H1 (cell line): ENCODE measurements at regions not wholly inside any gene's neighbourhood (a gene's known extent, or its start where the extent isn't known, plus 50 kb on each side); places are given as distances from the start of the nearest gene placed in this dataset.
A peak's percentile ranks its signal among the peaks of the same experiment; 100 is the strongest.

Experiments
- CTCF ChIA-PET: fragments of 300-600 bp; sonication (Branson Sonifier 250); formaldehyde crosslinking; loops from one replicate; lab custom pipeline; 2021; ENCODE audit not compliant: partially characterized antibody; lab: Charles Lee
- POLR2A ChIA-PET: fragments of 300-600 bp; sonication (Branson Sonifier 250); formaldehyde crosslinking; loops from one replicate; lab custom pipeline; 2021; ENCODE audit warnings: inconsistent platforms; ENCODE audit not compliant: partially characterized antibody; lab: Charles Lee
- DNase-seq, 2 experiments: peaks; one replicate each; pipeline versions ENCODE4 v3.0.0 to v3.0.0-alpha.2; 2010 to 2022; ENCODE audit warnings: low spot score in 2 of 2, low read depth in 1 of 2, mixed read lengths in 1 of 2
- FAIRE-seq: peaks from 2 replicates; lab custom pipeline; 2011; peaks lifted over from hg19 to GRCh38; lab: Jason Lieb, UNC
- H2AFZ ChIP-seq: 2 replicates; pipeline ENCODE4 v1.8.1; 2012; ENCODE audit warnings: low read length, inconsistent platforms
- H2AK5ac ChIP-seq: 2 replicates; pipeline ENCODE4 v1.6.1; 2013; ENCODE audit warnings: low read depth, low read length
- H2BK120ac ChIP-seq: replicated peaks from 2 replicates; pipeline ENCODE3; 2013; ENCODE audit warnings: low read depth, low read length, inconsistent platforms
- H2BK12ac ChIP-seq: 2 replicates; pipeline ENCODE4 v1.6.1; 2013; ENCODE audit warnings: low read depth, low read length
- H2BK15ac ChIP-seq: 2 replicates; pipeline ENCODE4 v1.6.1; 2013; ENCODE audit warnings: low read length
- H2BK20ac ChIP-seq: 2 replicates; pipeline ENCODE4 v1.6.1; 2013; ENCODE audit warnings: low read length
- H2BK5ac ChIP-seq: 2 replicates; pipeline ENCODE4 v1.6.1; 2013; ENCODE audit warnings: low read depth, low read length
- H3K14ac ChIP-seq: 2 replicates; pipeline ENCODE4 v1.6.1; 2013; ENCODE audit warnings: inconsistent platforms; ENCODE audit not compliant: insufficient read length
- H3K18ac ChIP-seq: 2 replicates; pipeline ENCODE4 v1.6.1; 2013; ENCODE audit warnings: low read length; ENCODE audit errors: extremely low read depth
- H3K23ac ChIP-seq: 2 replicates; pipeline ENCODE4 v1.6.1; 2013; ENCODE audit warnings: inconsistent platforms; ENCODE audit not compliant: insufficient read length
- H3K23me2 ChIP-seq: 2 replicates; pipeline ENCODE4 v1.6.1; 2013; ENCODE audit warnings: low read depth, low read length
- H3K27ac ChIP-seq: 2 replicates; pipeline ENCODE4 v1.6.1; 2011; ENCODE audit warnings: low read depth, low read length, inconsistent platforms
- H3K27me3 ChIP-seq, 4 experiments: replicated peaks in 1 of 4; 1 replicate in 1 of 4; 2 replicates in 3 of 4; pipeline versions ENCODE4 v1.6.1 to v1.8.1; 2011 to 2013; ENCODE audit warnings: low read length in 3 of 4, mild to moderate bottlenecking in 3 of 4, inconsistent platforms in 2 of 4, mixed read lengths in 2 of 4, moderate library complexity in 1 of 4; ENCODE audit not compliant: control insufficient read depth in 3 of 4, insufficient read depth in 3 of 4; ENCODE audit errors: extremely low read depth in 1 of 4
- H3K36me3 ChIP-seq, 4 experiments: 2 replicates each; pipeline versions ENCODE4 v1.6.1 to v1.8.1; 2011 to 2013; ENCODE audit warnings: mild to moderate bottlenecking in 4 of 4, low read length in 3 of 4, moderate library complexity in 2 of 4, control low read depth in 1 of 4, inconsistent platforms in 1 of 4; ENCODE audit not compliant: insufficient read depth in 4 of 4, control insufficient read depth in 2 of 4
- H3K4ac ChIP-seq: replicated peaks from 2 replicates; pipeline ENCODE3; 2013; ENCODE audit warnings: low read length, low read depth, mixed read lengths, inconsistent platforms; ENCODE audit not compliant: insufficient read length
- H3K4me1 ChIP-seq, 4 experiments: replicated peaks in 1 of 4; 1 replicate in 1 of 4; 2 replicates in 3 of 4; pipeline versions ENCODE4 v1.6.1 to v1.8.1; 2011 to 2013; ENCODE audit warnings: low read length in 3 of 4, inconsistent platforms in 2 of 4, mixed read lengths in 1 of 4; ENCODE audit not compliant: insufficient read depth in 4 of 4, control insufficient read depth in 3 of 4
- H3K4me2 ChIP-seq, 2 experiments: 2 replicates each; pipeline versions ENCODE4 v1.6.1 to v1.8.1; 2011 to 2013; ENCODE audit warnings: low read depth in 2 of 2, low read length in 2 of 2, control low read depth in 1 of 2, inconsistent platforms in 1 of 2, mild to moderate bottlenecking in 1 of 2; ENCODE audit not compliant: insufficient read depth in 1 of 2
- H3K4me3 ChIP-seq, 4 experiments: fragments of 200-600, 300-600 bp in 1 of 4; sonication (generic), shearing (Covaris generic), sonication (Bioruptor Twin) in 1 of 4; 2 replicates each; pipeline versions ENCODE4 v1.5.1 to v1.8.1; 2011 to 2016; ENCODE audit warnings: low read length in 4 of 4, low read depth in 3 of 4, control low read depth in 2 of 4, inconsistent platforms in 2 of 4, mild to moderate bottlenecking in 2 of 4, mixed read lengths in 1 of 4, moderate library complexity in 1 of 4; ENCODE audit not compliant: insufficient read depth in 2 of 4; ENCODE audit errors: extremely low read depth in 1 of 4
- H3K56ac ChIP-seq: replicated peaks from 2 replicates; pipeline ENCODE3; 2013; ENCODE audit warnings: low read depth, mild to moderate bottlenecking, mixed read lengths, low read length, inconsistent platforms; ENCODE audit not compliant: insufficient read length
- H3K79me1 ChIP-seq: 2 replicates; pipeline ENCODE4 v1.6.1; 2013; ENCODE audit warnings: low read depth, low read length, control low read depth
- H3K79me2 ChIP-seq, 2 experiments: 2 replicates each; pipeline versions ENCODE4 v1.6.1 to v1.8.1; 2012 to 2013; ENCODE audit warnings: low read length in 2 of 2, mild to moderate bottlenecking in 2 of 2, inconsistent platforms in 1 of 2; ENCODE audit not compliant: insufficient read depth in 2 of 2, control insufficient read depth in 1 of 2
- H3K9ac ChIP-seq, 4 experiments: replicated peaks in 1 of 4; 1 replicate in 1 of 4; 2 replicates in 3 of 4; pipeline versions ENCODE4 v1.6.1 to v1.8.1; 2011 to 2013; ENCODE audit warnings: low read depth in 3 of 4, low read length in 3 of 4, control low read depth in 2 of 4, mild to moderate bottlenecking in 2 of 4, moderate library complexity in 2 of 4, inconsistent platforms in 1 of 4; ENCODE audit errors: extremely low read depth in 1 of 4
- H3K9me3 ChIP-seq, 2 experiments: 2 replicates each; pipeline versions ENCODE4 v1.6.1 to v1.8.1; 2012 to 2013; ENCODE audit warnings: mild to moderate bottlenecking in 2 of 2, moderate library complexity in 2 of 2, control low read depth in 1 of 2, inconsistent platforms in 1 of 2, low read depth in 1 of 2, low read length in 1 of 2, mixed read lengths in 1 of 2; ENCODE audit not compliant: insufficient read depth in 2 of 2
- H4K20me1 ChIP-seq, 2 experiments: replicated peaks in 1 of 2; 2 replicates each; pipeline versions ENCODE3 to v1.8.1; 2011 to 2013; ENCODE audit warnings: inconsistent platforms in 2 of 2, low read length in 2 of 2, mild to moderate bottlenecking in 1 of 2; ENCODE audit not compliant: insufficient read depth in 2 of 2, control insufficient read depth in 1 of 2
- H4K5ac ChIP-seq: 2 replicates; pipeline ENCODE4 v1.6.1; 2013; ENCODE audit warnings: low read length, low read depth, mixed read lengths, inconsistent platforms; ENCODE audit not compliant: insufficient read length
- H4K8ac ChIP-seq: 2 replicates; pipeline ENCODE4 v1.8.0; 2013; ENCODE audit warnings: mild to moderate bottlenecking, moderate library complexity, low read length, inconsistent platforms; ENCODE audit not compliant: insufficient read depth; ENCODE audit errors: extremely low read depth
- H4K91ac ChIP-seq: replicated peaks from 2 replicates; pipeline ENCODE3; 2013; ENCODE audit warnings: low read length, mixed read lengths, inconsistent platforms; ENCODE audit not compliant: insufficient read length
- RAD21 ChIP-seq, 2 experiments: IDR thresholded peaks in 1 of 2; conservative IDR thresholded peaks in 1 of 2; 2 replicates each; pipeline ENCODE4 v1.6.1; 2011; ENCODE audit warnings: low read depth in 2 of 2, low read length in 2 of 2, improper control_type of control experiment in 1 of 2, inconsistent platforms in 1 of 2, mild to moderate bottlenecking in 1 of 2, moderate library complexity in 1 of 2
- WGBS, 2 experiments: shearing (Covaris generic) in 1 of 2; methylation state at CpG; one replicate each; pipeline versions ENCODE4 v1.1.6 to v1.1.7; 2013 to 2015; ENCODE audit warnings: low lambda C conversion rate in 2 of 2, mixed read lengths in 2 of 2, inconsistent platforms in 1 of 2, low coverage in 1 of 2, missing lambda C conversion rate in 1 of 2; ENCODE audit not compliant: insufficient replicate concordance in 2 of 2, insufficient coverage in 1 of 2, insufficient read length in 1 of 2; ENCODE audit errors: extremely low coverage in 1 of 2, missing lambda C conversion rate in 1 of 2; 5-methylcytosine and 5-hydroxymethylcytosine counted together
- TF ChIP-seq, protein P1 (sequence below): IDR thresholded peaks from 2 replicates; pipeline ENCODE4 v1.6.1; 2012; ENCODE audit warnings: low read length, inconsistent platforms

DNA sequence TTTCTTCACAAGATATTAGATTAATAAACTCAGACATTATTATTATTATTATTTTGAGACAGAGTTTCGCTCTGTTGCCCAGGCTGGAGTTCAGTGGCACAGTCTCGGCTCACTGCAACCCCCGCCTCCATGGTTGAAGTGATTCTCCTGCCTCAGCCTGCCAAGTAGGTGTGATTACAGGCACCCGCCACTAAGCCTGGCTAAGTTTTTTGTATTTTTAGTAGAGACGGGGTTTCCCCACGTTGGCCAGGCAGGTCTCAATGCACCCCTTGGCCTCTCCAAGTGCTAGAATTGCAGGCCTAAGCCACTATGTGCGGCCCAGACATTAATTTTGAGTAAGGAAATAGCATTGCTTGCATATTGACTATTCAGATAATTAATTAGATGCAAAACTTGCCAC is 554.9 kb upstream of the LRFN5 start:
- Histone ChIP-seq H2BK12ac (no peak overlapping the region), H3K9ac (no peak overlapping the region), H4K8ac (no peak overlapping the region), H3K27ac (no peak overlapping the region), H2BK120ac (no peak overlapping the region), H2BK5ac (no peak overlapping the region), H2AK5ac (no peak overlapping the region), H4K20me1 (no peaks in the 10 kb centered on the region), H4K91ac (no peak overlapping the region), H3K4me2 (no peak overlapping the region), H3K79me2 (no peaks in the 10 kb centered on the region), H2AFZ (no peak overlapping the region), H3K23me2 (no peaks in the 10 kb centered on the region), H3K23ac (no peak overlapping the region), H3K9me3 (no peaks in the 10 kb centered on the region), H3K14ac (no peak overlapping the region), H3K18ac (no peak overlapping the region), H3K4ac (no peak overlapping the region), H3K79me1 (no peaks in the 10 kb centered on the region), H4K5ac (no peak overlapping the region), H3K36me3 (no peaks in the 10 kb centered on the region), H3K4me1 (no peaks in the 10 kb centered on the region), H2BK20ac (no peak overlapping the region), H3K56ac (no peak overlapping the region), H2BK15ac (no peak overlapping the region), H3K27me3 (no peaks in the 10 kb centered on the region), H3K4me3 (no peak overlapping the region)
- ChIA-PET CTCF (interaction anchor here (1.0 to 1.5 kb wide), 2 partner anchors 9 to 21 kb away, joined by 3 read pairs; no protein-coding TSS in a partner anchor), POLR2A (no interaction called here)
- FAIRE-seq (no peak), DNase-seq (peak in 1 of 2 experiments; percentile 9)
- WGBS, 2 experiments, result 69% methylated on average over 7 of the region's 7 CpGs; no CpG with 5 or more reads in 1 of the 2 experiments
- peak; percentile 11 to 20; a peak in 1 of 4 replicates for TF ChIP-seq RAD21 (IDR thresholded peaks at IDR 0.05 in 1 of 2, conservative IDR thresholded peaks at IDR 0.05 in 1 of 2; ENCODE audit: low read depth in 2 of 2, low read length in 2 of 2)
- TF ChIP-seq, protein P1, sequence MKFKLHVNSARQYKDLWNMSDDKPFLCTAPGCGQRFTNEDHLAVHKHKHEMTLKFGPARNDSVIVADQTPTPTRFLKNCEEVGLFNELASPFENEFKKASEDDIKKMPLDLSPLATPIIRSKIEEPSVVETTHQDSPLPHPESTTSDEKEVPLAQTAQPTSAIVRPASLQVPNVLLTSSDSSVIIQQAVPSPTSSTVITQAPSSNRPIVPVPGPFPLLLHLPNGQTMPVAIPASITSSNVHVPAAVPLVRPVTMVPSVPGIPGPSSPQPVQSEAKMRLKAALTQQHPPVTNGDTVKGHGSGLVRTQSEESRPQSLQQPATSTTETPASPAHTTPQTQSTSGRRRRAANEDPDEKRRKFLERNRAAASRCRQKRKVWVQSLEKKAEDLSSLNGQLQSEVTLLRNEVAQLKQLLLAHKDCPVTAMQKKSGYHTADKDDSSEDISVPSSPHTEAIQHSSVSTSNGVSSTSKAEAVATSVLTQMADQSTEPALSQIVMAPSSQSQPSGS, result no peak
